CD4-positive, alpha-beta T cell treated with Interleukin-12 subunit alpha and Interleukin-12 subunit beta, for 1 hour (primary cell): ENCODE measurements at regions not wholly inside any gene's neighbourhood (a gene's known extent, or its start where the extent isn't known, plus 50 kb on each side); places are given as distances from the start of the nearest gene placed in this dataset.
"Not testable (repeated sequence)": the region's sequence is repeated elsewhere in the genome, so short reads cannot be mapped to it uniquely, and the experiment has no call there.

Experiments
- DNase-seq: peaks from one replicate; pipeline ENCODE4 v3.0.0-alpha.2; 2020

DNA sequence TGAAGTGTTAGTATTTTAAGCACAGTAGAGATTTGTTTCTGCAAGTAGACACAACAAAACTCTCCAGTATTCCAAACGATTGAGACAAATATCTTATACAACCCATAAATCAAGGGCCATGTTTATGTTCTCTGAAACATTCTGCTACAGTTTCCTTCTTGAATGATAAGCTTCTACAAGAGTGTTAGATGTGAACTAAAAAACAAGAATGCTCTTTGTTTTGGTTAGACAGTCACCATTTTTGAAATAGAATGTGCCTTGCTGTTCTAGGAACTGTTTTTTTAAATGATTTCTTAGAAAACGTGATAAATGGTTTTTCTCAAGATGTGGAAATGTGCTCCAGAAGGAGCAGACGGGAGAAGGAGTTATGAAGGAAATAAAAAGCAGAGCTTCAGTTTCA lies 1656.3 kb upstream of the FLRT2 start:
- no peak for DNase-seq

GRCh38 chr14:83874662-83875061 lies 1655.3 kb upstream of the FLRT2 start:
- no peak for DNase-seq

GRCh38 chr14:83883732-83884131 lies 1646.2 kb upstream of the FLRT2 start:
- DNase-seq, result no peak

DNA sequence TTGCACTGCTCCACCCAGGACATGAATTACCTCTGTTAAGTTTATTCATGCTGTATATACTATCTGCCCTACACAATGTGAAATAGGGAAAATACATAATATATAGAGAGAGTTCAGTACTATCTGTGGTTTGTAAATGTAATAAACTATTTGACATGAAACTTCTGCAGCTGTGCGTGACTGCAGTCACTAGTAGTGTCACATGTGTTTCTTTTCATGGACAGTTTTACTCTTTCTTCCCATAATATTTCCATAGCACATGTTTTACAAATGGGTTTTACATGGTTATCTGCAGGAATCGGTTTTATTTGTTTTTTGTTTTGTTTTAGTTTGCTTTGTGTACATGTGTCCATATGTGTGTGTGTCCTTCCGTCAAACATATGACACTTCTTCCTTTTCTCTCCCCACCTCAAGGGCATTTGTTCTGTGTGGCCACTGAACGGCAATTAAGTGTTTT lies 1644.1 kb upstream of the FLRT2 start:
- no peak for DNase-seq

GRCh38 chr14:83887866-83888265 lies 1642.1 kb upstream of the FLRT2 start:
- no peak for DNase-seq

- no peak for DNase-seq
Observed at GRCh38 chr14:83893447-83893846, 1636.5 kb upstream of the FLRT2 start.

GRCh38 chr14:83894568-83894967 lies 1635.4 kb upstream of the FLRT2 start:
- DNase-seq, result no peak

DNA sequence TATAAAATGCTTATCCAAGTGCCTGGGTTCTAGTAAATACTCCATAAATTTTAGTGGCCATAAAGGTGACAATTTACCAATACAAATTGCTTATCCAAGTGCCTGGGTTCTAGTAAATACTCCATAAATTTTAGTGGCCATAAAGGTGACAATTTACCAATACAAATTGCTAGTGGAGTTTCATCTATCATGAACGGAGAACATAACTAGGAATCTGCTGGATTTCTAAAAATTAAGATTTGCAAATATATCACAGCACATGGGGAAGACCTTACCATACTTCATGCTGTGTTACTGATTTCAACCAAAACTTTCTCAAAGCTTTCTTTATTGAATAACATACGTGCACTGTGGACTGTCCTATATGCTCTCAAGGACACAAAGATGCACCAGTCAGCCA lies 1631.4 kb upstream of the FLRT2 start:
- DNase-seq, result not testable (repeated sequence)

DNA sequence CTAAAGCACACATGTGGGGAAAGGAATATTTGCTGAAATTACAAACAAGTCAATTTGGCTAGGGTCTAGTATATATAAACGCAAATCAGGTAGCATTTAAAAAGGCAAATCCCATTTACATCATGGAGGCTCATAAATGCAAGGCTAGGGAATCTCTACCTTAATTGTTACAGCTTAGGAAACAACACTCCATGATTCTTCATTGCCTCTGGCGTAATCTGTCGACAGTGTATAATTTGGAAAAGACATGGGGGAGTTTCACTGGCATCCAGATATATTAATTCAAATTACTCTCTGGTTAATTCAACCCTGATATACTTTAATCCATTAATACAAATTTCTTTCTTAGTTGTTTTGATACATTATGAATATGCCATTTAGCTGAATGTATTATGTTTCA lies 1630.2 kb upstream of the FLRT2 start:
- no peak for DNase-seq

DNA sequence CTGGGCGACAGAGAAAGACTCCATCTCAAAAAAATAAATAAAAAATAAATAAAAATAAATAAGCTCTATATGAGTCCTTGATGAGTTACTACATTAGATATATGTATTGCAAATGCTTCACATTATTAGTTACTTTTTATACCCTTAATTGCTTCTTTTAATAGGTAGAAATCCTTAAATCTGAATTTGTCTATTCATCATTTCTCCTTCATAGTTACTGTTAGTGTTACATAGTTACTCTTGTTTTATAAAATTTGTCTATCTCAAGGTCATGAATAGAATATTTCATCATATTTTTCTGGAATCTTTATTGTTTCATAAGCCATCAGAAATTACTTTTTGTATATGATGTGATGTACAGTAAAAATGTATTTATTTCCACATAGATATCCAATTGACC lies 1624.8 kb upstream of the FLRT2 start:
- no peak for DNase-seq

GRCh38 chr14:83908419-83908818 lies 1621.5 kb upstream of the FLRT2 start:
- DNase-seq, result no peak

DNA sequence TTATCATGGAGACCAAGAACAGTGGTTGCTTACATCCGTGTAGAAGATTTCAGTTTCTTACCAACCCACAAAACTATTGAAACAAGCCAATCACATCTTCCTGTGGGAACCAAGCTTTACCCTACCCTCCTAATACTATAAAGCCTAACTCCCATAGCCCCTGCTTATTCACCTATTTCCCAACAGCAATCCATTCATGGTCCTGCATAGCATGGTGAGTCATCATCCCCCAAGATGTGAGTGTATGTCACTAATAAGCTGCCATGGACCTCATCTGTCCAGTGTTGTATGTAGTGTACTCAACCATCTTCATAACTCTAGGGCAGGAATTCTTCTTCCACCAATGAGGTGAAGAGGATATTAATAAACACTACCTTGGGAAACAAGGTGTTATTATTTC lies 1620.4 kb upstream of the FLRT2 start:
- DNase-seq, result no peak

GRCh38 chr14:83912032-83912642 lies 1617.8 kb upstream of the FLRT2 start:
- no peak for DNase-seq

GRCh38 chr14:83913476-83913875 lies 1616.5 kb upstream of the FLRT2 start:
- DNase-seq, result no peak

GRCh38 chr14:83918546-83918945 lies 1611.4 kb upstream of the FLRT2 start:
- no peak for DNase-seq

DNA sequence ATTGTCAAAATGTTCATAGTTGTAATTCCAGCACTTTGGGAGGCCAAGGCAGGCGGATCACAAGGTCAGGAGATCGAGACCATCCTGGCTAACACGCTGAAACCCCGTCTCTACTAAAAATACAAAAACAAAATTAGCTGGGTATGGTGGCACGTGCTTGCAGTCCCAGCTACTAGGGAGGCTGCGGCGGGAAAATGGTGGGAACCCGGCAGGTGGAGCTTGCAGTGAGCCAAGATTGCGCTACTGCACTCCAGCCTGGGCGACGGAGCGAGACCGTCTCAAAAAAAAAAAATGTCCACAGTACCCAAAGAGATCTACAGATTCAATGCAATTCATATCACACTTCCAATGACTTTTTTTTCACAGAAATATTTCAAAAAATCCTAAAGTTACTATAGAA lies 1610.3 kb upstream of the FLRT2 start:
- not testable (repeated sequence) for DNase-seq

GRCh38 chr14:83923842-83924241 lies 1606.1 kb upstream of the FLRT2 start:
- no peak for DNase-seq

- DNase-seq, result no peak
Observed at GRCh38 chr14:83924259-83924658, 1605.7 kb upstream of the FLRT2 start.

GRCh38 chr14:83940253-83940652 lies 1589.7 kb upstream of the FLRT2 start:
- no peak for DNase-seq

- DNase-seq, result no peak
Observed at GRCh38 chr14:83958359-83958758, 1571.6 kb upstream of the FLRT2 start.

DNA sequence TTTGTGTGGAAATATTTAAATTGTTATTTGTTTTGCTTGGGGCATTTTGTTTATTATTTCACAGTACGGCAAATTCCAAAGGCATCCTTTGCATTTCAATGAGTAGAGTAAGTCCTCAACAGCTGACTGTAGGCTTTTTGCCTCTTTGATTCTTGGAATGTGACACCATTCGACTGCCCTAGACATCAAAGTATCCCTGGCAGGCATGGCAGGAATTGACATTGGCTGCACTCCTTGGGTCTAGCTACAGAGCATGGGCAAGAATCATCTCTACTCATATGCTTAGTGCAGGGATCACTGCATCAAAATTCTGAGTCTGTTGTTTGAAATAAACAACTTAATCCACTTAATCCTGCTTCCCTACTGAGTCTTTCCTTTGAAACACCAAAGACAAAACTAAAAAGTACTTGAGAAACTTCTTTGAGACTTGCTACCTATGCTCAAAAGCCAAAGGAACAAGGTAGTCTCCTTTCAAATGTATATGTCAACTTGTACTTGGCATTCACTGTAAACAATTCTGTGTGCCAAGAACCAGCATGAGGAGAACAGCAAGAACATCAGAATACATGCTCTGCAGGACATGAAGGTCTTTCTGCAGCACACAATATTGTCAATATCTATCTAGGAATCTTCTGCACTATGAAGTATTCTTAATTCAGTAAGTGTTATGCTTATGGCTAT lies 1569.0 kb upstream of the FLRT2 start:
- no peak for DNase-seq

GRCh38 chr14:83969998-83970397 lies 1559.9 kb upstream of the FLRT2 start:
- DNase-seq, result no peak

DNA sequence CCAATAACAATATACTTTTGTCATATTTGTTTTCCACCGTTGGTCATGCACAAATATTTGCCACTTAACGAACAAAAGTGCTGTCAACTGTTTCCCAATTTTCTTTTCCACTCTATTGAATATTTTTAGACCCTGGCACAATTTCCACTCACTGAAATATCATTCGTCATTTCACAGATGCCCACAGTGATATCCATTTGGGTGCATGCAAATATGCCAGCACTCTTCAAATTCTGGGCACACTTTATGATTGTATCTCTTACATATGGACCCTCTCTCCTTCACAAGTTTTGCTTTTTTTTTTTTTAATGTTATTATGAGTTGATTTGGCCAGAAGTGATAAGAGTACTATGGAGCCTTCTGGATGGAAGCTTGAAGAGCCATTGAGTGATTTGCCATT lies 1557.3 kb upstream of the FLRT2 start:
- DNase-seq, result no peak

GRCh38 chr14:83974647-83975163 lies 1555.2 kb upstream of the FLRT2 start:
- DNase-seq, result no peak

GRCh38 chr14:83975435-83975834 lies 1554.5 kb upstream of the FLRT2 start:
- no peak for DNase-seq
